ENCODE measurements at regions not wholly inside any gene's neighbourhood (a gene's known extent, or its start where the extent isn't known, plus 50 kb on each side); places are given as distances from the start of the nearest gene placed in this dataset.

DNA sequence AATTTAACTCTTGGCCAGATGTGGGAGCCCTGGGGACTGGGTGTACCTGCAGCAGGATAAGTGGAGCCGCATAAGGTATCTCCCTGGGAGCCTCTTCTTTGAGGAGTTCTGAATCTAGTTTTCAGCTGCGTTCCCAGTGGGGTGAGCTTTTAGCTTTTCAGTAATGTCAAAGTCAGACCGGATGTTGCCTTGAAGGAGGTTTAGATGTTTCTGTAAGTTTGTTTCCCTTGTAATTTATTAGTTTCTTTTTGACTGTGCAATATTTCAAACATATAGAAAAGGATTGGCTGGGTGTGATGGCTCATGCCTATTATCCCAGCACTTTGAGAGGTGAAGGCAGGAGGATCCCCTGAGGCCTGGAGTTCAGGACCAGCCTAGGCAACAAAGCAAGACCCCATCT lies 98.6 kb upstream of the EEF2KMT start:
- DNase-seq = no peak
- Histone ChIP-seq H3K27ac (no peak overlapping the region), H3K27me3 (no peaks in the 10 kb centered on the region), H3K4me3 (no peak overlapping the region), H3K9me3 (no peaks in the 10 kb centered on the region), H3K36me3 (no peaks in the 10 kb centered on the region), H3K4me1 (no peaks in the 10 kb centered on the region)
- TF ChIP-seq, protein P1, sequence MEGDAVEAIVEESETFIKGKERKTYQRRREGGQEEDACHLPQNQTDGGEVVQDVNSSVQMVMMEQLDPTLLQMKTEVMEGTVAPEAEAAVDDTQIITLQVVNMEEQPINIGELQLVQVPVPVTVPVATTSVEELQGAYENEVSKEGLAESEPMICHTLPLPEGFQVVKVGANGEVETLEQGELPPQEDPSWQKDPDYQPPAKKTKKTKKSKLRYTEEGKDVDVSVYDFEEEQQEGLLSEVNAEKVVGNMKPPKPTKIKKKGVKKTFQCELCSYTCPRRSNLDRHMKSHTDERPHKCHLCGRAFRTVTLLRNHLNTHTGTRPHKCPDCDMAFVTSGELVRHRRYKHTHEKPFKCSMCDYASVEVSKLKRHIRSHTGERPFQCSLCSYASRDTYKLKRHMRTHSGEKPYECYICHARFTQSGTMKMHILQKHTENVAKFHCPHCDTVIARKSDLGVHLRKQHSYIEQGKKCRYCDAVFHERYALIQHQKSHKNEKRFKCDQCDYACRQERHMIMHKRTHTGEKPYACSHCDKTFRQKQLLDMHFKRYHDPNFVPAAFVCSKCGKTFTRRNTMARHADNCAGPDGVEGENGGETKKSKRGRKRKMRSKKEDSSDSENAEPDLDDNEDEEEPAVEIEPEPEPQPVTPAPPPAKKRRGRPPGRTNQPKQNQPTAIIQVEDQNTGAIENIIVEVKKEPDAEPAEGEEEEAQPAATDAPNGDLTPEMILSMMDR (IDR thresholded peaks at IDR 0.05) = no peak
- TF ChIP-seq POLR2AphosphoS5 (IDR thresholded peaks at IDR 0.05) = no peak
- no peak for TF ChIP-seq EP300 (IDR thresholded peaks at IDR 0.05; ENCODE audit: low read depth)
- TF ChIP-seq POLR2A (IDR thresholded peaks at IDR 0.05) = no peak
- intact Hi-C loops (cut with DNase I; ENCODE audit: low total_unique reads) (no loop called here), in situ Hi-C loops (cut with MboI; ENCODE audit: low pct_ligation_motif_present in 1 of 4, low pct_unique_long_range_greater_than_20kb in 1 of 4, low sequenced_read_pairs in 3 of 4) (no loop called here)
- WGBS, 2 donors (ENCODE audit: low coverage in 1 of 2) = 79% methylated on average over 3 of the region's 3 CpGs; no CpG with 5 or more reads in 1 of the 2 donors

DNA sequence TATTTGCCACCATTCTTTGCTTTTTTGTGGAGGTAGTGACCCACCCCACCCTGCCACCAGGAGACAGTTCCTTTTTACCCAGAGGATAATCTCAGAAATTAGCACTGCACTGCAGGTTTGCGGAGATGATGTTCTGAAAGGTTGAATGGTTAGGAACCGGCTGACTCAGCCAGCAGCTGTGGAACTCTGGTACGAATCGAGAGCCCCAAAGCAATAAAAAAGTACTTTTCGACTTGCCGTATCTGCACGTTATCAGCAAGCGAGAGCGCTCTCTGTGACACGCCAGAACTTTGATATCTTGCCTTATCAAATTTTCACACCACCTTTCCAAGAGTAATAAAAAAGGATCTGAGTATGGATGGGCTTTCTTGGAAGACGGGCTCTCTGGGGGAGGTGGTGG lies 96.3 kb upstream of the EEF2KMT start:
- in situ Hi-C loops (cut with MboI; ENCODE audit: low pct_ligation_motif_present in 1 of 4, low pct_unique_long_range_greater_than_20kb in 1 of 4, low sequenced_read_pairs in 3 of 4) = no loop called here
- Histone ChIP-seq H3K9me3 (no peaks in the 10 kb centered on the region), H3K27me3 (no peaks in the 10 kb centered on the region), H3K4me3 (no peak overlapping the region), H3K36me3 (no peaks in the 10 kb centered on the region), H3K4me1 (no peaks in the 10 kb centered on the region), H3K27ac (no peak overlapping the region)
- TF ChIP-seq POLR2AphosphoS5 (IDR thresholded peaks at IDR 0.05) = no peak
- TF ChIP-seq EP300 (IDR thresholded peaks at IDR 0.05; ENCODE audit: low read depth) = no peak
- TF ChIP-seq, protein P1 (IDR thresholded peaks at IDR 0.05) = no peak
- no peak for TF ChIP-seq POLR2A (IDR thresholded peaks at IDR 0.05)
- WGBS, 2 donors (ENCODE audit: low coverage in 1 of 2) = 67% methylated on average over 11 of the region's 11 CpGs; no CpG with 5 or more reads in 1 of the 2 donors
- intact Hi-C loops (cut with DNase I; ENCODE audit: low total_unique reads) = no loop called here
- DNase-seq = no peak

DNA sequence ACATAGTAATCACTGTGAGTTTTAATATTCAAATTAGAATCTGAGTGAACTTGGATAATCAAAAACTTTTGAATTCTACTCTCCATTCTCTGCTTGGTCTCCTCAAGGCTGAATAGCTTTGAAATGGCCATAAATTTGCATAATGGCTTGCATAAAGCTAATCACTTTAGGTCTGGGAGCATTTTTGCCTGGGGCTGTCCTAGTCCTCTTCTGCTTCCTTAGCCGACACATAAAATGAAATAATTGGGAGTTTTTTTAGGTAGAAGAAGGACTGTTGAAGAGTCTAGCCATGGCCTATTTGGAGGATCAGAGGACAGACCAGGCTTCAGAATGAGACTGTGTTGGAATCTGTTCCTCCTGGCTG lies 91.4 kb upstream of the EEF2KMT start:
- H3K36me3 ChIP-seq = no peaks in the 10 kb centered on the region
- 80 to 90% methylated on average over 1 of the region's 1 CpG for WGBS, 2 donors (ENCODE audit: low coverage in 1 of 2)
- no peak for DNase-seq
- no peaks in the 10 kb centered on the region for H3K9me3 ChIP-seq
- no peak overlapping the region for H3K4me3 ChIP-seq
- H3K27ac ChIP-seq = no peak overlapping the region
- intact Hi-C loops (cut with DNase I; ENCODE audit: low total_unique reads) (no loop called here), in situ Hi-C loops (cut with MboI; ENCODE audit: low pct_ligation_motif_present in 1 of 4, low pct_unique_long_range_greater_than_20kb in 1 of 4, low sequenced_read_pairs in 3 of 4) (no loop called here)
- H3K4me1 ChIP-seq = no peaks in the 10 kb centered on the region
- no peaks in the 10 kb centered on the region for H3K27me3 ChIP-seq
- TF ChIP-seq, protein P1 (IDR thresholded peaks at IDR 0.05) = no peak
- TF ChIP-seq EP300 (IDR thresholded peaks at IDR 0.05; ENCODE audit: low read depth) (no peak), POLR2A (IDR thresholded peaks at IDR 0.05) (no peak), POLR2AphosphoS5 (IDR thresholded peaks at IDR 0.05) (no peak)

DNA sequence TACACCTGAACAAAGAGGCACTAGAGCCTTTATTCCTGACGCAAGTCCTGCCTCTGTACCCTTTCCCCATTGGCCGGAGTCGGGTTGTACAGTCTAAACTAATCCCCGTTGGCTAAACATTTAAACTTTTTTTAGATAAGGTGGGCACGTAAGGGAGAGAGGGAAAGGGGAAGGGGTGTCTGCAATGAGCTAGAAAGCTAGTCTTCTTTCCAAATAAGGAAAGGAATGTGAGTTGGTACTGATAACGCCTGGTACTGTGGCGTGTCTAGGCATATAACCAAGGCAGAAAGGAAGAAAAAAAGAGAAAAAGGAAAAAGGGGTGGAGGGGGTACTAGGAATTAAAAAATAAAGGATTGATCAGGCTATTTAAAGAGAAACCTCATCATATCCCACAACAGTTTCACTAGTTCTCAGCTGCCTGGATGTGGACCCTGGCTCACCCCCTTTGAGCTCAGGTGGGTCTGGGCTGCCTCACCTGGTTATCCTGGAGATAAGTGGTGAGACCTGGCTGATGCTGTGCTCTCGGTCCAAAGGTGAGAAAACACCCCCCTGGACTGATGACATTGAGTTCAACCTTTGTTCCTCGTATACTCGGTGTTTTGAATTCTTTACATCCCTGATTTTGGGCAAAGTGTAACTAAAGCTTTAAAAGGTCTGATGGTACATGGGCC lies 90.9 kb upstream of the EEF2KMT start:
- intact Hi-C loops (cut with DNase I; ENCODE audit: low total_unique reads) (no loop called here), in situ Hi-C loops (cut with MboI; ENCODE audit: low pct_ligation_motif_present in 1 of 4, low pct_unique_long_range_greater_than_20kb in 1 of 4, low sequenced_read_pairs in 3 of 4) (no loop called here)
- H3K27ac ChIP-seq = no peak overlapping the region
- no peak for DNase-seq
- H3K36me3 ChIP-seq = no peaks in the 10 kb centered on the region
- H3K9me3 ChIP-seq = no peaks in the 10 kb centered on the region
- no peaks in the 10 kb centered on the region for H3K4me1 ChIP-seq
- TF ChIP-seq, protein P1 (IDR thresholded peaks at IDR 0.05) = no peak
- TF ChIP-seq POLR2AphosphoS5 (IDR thresholded peaks at IDR 0.05) = no peak
- no peak for TF ChIP-seq EP300 (IDR thresholded peaks at IDR 0.05; ENCODE audit: low read depth)
- no peak for TF ChIP-seq POLR2A (IDR thresholded peaks at IDR 0.05)
- no peak overlapping the region for H3K4me3 ChIP-seq
- H3K27me3 ChIP-seq = no peaks in the 10 kb centered on the region
- 32 to 50% methylated on average over 9 to 10 of the region's 10 CpGs for WGBS, 2 donors (ENCODE audit: low coverage in 1 of 2)

All from transverse colon (tissue), 4 donors.